Adrenal gland (tissue), 5 donors: ENCODE measurements at regions not wholly inside any gene's neighbourhood (a gene's known extent, or its start where the extent isn't known, plus 50 kb on each side); places are given as distances from the start of the nearest gene placed in this dataset.
"Not testable (repeated sequence)": the region's sequence is repeated elsewhere in the genome, so short reads cannot be mapped to it uniquely, and the experiment has no call there.

ENCODE experiments used
- POLR2A ChIP-seq, 2 donors: fragments of 450-650 bp; IDR thresholded peaks; one replicate each; pipeline ENCODE4 v1.6.1; 2017; ENCODE audit warnings: antibody characterized with exemption in 2 of 2, mild to moderate bottlenecking in 2 of 2, moderate library complexity in 1 of 2
- TF ChIP-seq, protein P1 (sequence below), 6 experiments: fragments of 450-650 bp in 4 of 6; fragments of 200-600 bp in 2 of 6; sonication (generic) in 1 of 6; IDR thresholded peaks; 1 replicate in 5 of 6; 2 replicates in 1 of 6; pipeline versions ENCODE4 v1.5.1 to v1.8.0; 2016 to 2021; ENCODE audit warnings: antibody characterized with exemption in 6 of 6, mild to moderate bottlenecking in 2 of 6, moderate library complexity in 1 of 6
- donor health status: DM: no; HTN: no; CAD: no.

GRCh38 chrX:91500499-91500898, 65.9 kb downstream of the PABPC5 start:
- TF ChIP-seq, protein P1, sequence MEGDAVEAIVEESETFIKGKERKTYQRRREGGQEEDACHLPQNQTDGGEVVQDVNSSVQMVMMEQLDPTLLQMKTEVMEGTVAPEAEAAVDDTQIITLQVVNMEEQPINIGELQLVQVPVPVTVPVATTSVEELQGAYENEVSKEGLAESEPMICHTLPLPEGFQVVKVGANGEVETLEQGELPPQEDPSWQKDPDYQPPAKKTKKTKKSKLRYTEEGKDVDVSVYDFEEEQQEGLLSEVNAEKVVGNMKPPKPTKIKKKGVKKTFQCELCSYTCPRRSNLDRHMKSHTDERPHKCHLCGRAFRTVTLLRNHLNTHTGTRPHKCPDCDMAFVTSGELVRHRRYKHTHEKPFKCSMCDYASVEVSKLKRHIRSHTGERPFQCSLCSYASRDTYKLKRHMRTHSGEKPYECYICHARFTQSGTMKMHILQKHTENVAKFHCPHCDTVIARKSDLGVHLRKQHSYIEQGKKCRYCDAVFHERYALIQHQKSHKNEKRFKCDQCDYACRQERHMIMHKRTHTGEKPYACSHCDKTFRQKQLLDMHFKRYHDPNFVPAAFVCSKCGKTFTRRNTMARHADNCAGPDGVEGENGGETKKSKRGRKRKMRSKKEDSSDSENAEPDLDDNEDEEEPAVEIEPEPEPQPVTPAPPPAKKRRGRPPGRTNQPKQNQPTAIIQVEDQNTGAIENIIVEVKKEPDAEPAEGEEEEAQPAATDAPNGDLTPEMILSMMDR (IDR thresholded peaks at IDR 0.05) = peak in 3 of 6 experiments; percentile 8 to 26 (median 13)
- TF ChIP-seq POLR2A (IDR thresholded peaks at IDR 0.05) = not testable (repeated sequence)
